NCI-H345 treated with DMSO at 0.1 percent for 48 hours (cell line): ENCODE measurements at regions not wholly inside any gene's neighbourhood (a gene's known extent, or its start where the extent isn't known, plus 50 kb on each side); places are given as distances from the start of the nearest gene placed in this dataset.
"Not testable (repeated sequence)": the region's sequence is repeated elsewhere in the genome, so short reads cannot be mapped to it uniquely, and the experiment has no call there.

Experiments
- DNase-seq: peaks from one replicate; lab custom pipeline; 2025; ENCODE audit not compliant: unreplicated experiment; lab: John Stamatoyannopoulos, UW

- peak; percentile 20 for DNase-seq
These were observed 193.1 kb downstream of the OTOL1 start for GRCh38 chr3:161689584-161690298.

DNA sequence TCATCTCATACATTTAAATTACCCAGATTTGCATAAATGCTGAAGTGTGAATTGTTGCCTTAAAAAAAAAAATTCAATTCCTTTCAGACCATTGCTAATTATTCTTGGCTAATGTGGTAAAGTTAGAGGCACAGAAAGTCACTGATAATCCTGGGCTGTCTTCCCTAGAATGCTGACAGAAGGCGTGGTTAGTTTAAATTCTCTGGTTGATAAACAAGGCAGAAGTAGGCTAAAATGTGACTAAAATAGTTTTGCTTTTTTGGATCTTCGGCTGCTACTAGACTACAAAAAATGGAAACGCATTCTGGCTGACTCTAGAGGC is 193.7 kb downstream of the OTOL1 start:
- no peak for DNase-seq

- DNase-seq: no peak
These were observed 195.1 kb downstream of the OTOL1 start for GRCh38 chr3:161691677-161692076.

DNA sequence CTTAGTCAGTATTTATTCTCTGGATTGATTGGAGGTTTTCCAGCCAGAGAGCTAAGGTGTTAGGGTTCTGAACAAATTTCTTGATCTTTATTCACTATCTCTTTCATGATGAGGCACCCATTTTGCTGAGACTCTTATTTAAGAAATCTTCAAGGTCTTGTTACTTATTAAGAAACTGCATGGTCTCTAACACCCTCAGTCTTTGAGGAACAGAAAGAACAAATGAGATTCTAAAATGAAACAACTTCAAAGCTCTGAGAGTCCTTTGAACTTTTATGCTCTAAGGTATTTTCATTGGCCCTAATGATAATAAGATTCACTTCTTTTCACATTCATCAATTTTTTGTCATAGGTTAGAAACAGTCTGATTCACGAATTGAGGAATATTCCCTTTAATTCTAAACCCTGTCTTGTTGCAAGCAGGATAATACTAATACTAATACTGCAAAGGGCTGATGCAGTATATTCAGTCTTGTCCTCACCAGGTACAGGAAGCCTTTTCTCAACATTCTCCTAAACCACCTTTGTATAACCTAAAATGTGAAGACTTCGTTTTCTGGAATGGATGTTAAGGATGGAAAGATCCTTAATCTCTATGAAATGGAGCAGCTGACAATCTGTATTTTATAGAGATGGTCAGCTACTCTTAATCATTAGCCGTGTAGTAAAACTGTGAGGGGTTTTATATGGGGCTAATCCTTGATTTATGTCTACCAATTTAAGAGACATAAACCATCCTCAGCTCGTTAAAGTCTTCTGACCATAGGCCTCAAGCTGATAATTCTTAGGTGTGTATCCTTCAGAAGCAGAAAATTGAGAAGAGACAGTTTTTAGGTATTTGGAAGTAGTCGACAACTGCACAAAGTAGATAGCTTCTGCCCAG is 198.3 kb downstream of the OTOL1 start:
- no peak for DNase-seq

DNA sequence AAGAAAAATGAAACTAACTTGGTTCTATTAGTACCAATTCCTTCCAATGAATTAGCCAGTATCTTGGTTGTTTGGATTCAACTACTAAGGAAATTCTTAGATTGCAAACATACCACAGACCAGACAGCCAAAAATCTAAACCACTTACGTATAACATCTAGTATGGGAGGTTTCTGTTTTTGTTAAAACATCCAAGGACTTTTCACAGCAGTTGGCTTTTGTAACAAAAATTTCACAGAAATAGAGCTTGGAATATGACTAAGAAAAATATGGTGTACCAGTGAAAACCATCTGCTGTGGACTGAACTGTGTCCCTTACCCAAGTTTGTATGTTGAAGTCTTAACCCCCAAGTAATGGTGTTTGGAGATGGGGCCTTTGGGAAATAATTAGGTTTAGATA is 199.2 kb downstream of the OTOL1 start:
- DNase-seq: no peak

GRCh38 chr3:161700998-161701397 is 204.4 kb downstream of the OTOL1 start:
- DNase-seq: no peak

- not testable (repeated sequence) for DNase-seq
These were observed 210.6 kb downstream of the OTOL1 start for GRCh38 chr3:161707253-161707652.

DNA sequence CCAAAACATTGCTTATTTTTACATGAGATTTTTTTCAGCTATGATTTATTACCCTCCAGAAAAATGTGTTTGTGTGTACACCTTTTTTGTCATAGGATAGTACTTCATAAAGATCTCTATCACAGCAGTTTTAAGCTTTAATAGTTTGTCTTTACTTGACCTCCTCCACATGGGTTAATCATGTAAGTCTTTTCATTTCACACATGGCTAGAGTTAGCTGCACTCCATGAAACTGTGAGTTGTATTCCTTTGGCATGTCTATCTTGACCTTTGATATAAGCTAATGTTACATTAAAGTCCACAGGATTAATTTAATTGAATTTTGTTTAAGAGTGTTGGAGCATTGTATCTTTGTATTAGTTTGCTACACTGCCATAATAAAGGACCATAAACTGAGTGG is 217.1 kb downstream of the OTOL1 start:
- no peak for DNase-seq

GRCh38 chr3:161731968-161732367 is 235.4 kb downstream of the OTOL1 start:
- no peak for DNase-seq

- no peak for DNase-seq
These were observed 240.6 kb downstream of the OTOL1 start for GRCh38 chr3:161737171-161737570.

- no peak for DNase-seq
These were observed 243.8 kb downstream of the OTOL1 start for GRCh38 chr3:161740421-161740820.

DNA sequence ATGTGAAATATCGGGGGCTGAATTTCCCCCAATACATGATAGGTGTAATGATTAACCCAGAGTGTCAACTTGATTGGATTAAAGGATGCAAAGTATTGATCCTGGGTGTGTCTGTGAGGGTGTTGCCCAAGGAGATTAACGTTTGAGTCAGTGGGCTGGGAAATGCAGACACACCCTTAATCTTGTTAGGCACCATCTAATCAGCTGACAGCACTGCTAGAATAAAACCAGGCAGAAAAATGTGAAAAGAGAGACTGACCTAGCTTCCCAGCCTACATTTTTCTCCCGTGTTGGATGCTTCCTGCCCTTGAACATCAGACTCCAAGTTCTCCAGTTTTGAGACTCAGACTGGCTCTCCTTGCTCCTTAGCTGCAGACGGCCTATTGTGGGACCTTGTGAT is 247.8 kb downstream of the OTOL1 start:
- no peak for DNase-seq

- no peak for DNase-seq
These were observed 249.1 kb downstream of the OTOL1 start for GRCh38 chr3:161745741-161746140.

DNA sequence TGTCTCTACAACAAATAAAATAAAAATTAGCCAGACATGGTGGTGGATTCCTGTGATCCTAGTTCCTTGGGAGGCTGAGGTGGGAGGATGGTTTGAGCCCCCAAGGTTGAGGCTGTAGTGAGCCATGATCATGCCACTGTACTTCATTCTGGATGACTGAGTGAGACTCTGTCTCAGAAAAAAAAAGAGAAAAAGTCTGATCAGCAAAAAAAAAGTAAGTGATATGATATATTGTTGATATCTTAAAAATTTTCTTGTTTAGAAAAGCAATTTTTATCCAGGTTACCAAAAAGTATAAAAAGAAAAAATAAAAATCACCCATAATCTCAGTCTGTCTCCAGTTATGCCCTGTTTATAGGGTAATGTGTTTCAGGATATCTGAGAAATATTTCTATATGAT is 251.4 kb downstream of the OTOL1 start:
- no peak for DNase-seq

- no peak for DNase-seq
These were observed 257.9 kb downstream of the OTOL1 start for GRCh38 chr3:161754420-161755053.

DNA sequence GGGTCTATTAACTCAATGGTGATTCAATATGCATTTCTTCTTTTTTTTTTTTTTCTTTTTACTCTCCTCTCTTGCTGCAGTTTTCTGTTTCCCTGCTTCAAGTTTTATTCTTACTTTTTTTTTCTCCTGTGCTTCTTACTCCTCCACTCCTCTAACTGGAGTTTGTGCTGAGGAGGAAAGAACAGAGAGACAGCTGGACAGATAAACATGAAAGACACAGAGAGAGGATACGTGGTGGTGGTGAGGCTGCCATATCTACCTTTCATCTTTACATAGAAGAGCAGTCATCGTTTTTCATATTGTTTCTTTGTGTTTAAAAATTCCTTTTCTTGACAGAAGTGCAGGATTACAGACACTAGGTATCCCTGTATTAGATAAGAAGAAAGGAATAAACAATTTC is 262.8 kb downstream of the OTOL1 start:
- DNase-seq: no peak

DNA sequence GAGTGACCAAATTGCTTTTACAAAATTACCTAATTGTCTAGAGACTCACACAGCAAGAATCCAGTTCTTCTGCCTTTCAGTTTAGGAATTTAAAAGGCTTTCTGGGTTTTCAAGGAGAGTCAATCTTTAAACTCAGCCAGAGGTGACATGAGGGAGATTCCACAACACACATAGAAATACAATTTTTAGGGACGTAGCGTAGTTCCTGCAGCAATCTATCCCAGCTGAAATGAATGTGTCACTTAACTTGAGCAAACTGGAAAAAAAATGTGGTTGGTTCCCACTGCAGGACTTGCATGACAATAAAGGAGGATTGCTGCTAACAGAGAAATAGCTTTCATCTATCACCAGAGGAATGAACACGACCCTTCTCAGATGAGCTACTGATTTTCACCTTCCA is 269.7 kb downstream of the OTOL1 start:
- DNase-seq: no peak

DNA sequence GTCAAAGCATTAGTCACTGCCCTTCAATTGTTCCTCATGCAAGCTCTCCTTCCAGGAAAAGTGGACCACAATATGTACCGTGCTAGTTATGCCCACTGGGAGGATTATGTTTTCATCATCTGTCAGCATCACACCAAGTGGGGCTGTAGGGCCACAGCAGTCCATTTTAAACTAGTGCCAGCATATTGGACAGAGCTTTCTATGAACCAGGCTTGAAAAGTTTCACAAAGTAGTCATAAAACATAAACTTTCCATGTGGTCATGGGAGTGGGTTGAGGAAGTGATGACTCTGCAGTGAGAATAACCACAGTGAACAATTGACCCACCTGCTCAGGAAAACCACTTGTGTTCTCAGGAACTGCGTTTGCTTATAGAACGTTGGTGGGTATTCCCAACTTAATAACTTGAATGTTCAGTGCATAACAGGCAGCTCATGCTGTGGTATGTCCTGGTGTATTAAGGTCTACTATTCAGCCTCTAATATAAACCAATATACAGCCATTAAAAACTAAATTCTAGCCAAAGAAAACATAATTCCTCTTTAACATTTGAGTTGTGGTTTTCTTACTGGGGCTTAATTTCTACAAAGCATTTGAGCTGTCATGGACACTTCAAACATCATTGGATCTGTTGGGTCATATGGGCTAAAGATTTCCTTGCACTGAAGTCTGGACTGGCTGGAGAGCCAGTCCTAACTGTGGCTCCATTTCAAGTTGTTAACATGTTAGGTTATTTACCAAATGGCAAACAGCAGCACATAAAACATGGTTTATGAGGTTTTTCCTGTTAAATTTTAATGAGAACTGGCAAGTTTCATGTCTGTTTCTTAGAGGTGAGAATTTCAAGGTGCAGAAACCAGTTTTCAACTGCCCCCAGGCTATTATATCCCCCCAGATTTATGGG is 274.1 kb downstream of the OTOL1 start:
- DNase-seq: no peak

GRCh38 chr3:161781381-161781780 is 284.8 kb downstream of the OTOL1 start:
- DNase-seq: no peak

DNA sequence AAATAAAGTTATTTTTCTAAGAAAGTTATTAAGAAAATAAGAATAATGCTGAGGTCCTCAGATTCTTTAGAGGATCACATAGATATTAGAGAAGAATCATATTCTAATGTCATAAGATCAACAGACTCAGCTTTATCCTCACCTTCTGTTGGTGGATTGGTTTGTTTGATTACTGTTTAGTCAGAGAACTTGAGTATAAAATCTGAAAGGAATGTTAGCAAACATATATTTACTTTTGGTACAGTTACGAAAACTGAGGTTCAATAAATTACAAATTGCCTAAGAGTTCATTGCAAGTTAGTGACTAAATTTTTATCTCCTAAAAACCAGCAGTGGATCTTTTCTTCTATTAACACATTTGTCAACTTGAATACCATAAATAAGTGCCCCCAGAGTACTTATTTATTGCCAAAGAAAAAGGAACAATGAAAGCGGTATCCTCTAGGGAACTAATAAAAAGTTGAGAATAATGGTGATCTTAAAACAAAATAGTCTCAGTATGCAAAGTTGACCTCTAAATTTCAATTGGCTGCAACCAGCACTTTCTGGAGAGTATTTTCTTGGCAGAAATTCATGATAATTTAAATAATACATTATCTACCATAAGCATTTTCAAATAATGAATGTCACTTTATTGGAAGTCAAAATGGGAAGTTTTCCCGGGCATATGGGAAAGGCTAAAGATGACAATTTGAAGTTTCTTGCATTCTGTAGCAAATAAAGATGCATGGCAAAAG is 296.8 kb downstream of the OTOL1 start:
- no peak for DNase-seq
